ENCODE measurements at regions not wholly inside any gene's neighbourhood (a gene's known extent, or its start where the extent isn't known, plus 50 kb on each side); places are given as distances from the start of the nearest gene placed in this dataset.

DNA sequence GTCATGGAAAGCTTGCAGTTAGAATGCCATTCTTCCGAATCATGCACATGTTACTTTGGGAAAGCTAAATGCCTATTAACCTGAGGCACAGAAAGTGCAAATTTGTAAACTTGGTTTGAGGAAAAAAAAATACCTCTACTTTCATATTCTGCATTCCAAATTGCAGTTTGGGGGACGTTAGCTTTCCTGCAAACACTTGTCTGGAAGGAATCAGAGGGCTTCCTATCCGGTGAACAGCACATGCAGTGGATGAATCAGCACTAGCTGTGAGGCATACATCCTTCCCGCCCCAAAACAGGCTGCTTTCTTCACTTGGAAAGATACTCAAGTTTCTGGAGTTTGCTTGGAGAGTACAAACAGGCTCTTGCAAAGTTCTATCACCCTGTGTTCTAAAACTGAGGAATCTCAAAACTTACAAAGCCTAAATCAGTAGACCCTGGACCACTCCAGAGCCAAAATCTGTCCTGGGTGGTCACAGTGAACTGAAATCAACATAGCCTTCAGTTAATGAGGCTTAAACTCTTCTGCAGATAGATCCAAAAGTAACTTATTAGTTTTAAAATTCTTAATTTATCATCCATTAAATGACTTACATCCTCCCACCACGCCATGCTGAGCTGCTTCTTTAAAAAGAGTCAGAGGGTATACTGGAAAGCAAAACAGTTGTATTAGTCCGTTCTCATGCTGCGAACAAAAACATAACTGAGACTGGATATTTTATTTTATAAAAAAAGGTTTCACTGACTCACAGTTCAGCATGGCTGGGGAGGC lies 802.3 kb upstream of the ARGLU1 start:
- no peak for DNase-seq (ENCODE audit: low read depth)
- no peak overlapping the region for H3K4me3 ChIP-seq (ENCODE audit: control insufficient read depth, low read depth, low read length)
- no peak for TF ChIP-seq CTCF (IDR thresholded peaks at IDR 0.05; ENCODE audit: control insufficient read depth, insufficient read depth, low read depth, low read length, missing control alignments)

GRCh38 chr13:107367258-107367657 lies 799.3 kb upstream of the ARGLU1 start:
- no peak for DNase-seq (ENCODE audit: low read depth)
- H3K4me3 ChIP-seq (ENCODE audit: control insufficient read depth, low read depth, low read length), result no peak overlapping the region
- TF ChIP-seq CTCF (IDR thresholded peaks at IDR 0.05; ENCODE audit: control insufficient read depth, insufficient read depth, low read depth, low read length, missing control alignments), result no peak

DNA sequence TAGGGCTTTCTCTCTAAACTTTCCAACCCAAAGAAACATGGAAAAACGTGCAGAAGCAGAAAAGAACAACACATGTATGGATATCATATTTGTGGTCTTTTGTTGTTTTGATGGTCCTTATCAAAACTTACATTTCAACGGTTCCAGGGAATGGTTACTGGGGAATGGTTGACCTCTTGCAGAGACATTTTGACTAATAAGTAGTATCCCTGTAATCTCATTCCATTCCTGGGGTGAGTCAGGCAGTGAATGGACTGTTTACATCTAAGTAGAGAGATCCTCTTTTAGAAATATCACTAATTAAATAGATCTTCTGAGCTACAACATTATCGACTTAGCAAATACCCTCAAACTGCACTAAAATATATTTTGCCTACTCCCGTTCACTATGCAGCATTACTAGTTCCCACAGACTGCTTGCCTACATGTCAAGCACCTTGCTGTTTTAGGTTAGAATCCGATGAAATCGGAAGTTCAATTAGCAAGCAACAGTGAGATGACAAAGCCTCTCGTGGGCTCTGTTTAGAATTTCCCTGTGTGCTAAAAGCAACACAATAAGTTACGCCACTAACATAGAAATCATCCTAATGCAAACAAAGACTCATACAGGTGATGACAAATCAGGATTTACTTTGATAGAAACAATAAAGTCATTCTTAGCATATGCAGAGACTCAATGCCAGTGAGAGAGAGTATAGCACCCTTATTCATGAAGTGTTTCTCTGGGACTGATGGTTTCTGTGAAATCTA lies 797.7 kb upstream of the ARGLU1 start:
- DNase-seq (ENCODE audit: low read depth), result no peak
- H3K4me3 ChIP-seq (ENCODE audit: control insufficient read depth, low read depth, low read length), result no peak overlapping the region
- TF ChIP-seq CTCF (IDR thresholded peaks at IDR 0.05; ENCODE audit: control insufficient read depth, insufficient read depth, low read depth, low read length, missing control alignments), result no peak

- no peak for DNase-seq (ENCODE audit: low read depth)
- no peak for TF ChIP-seq CTCF (IDR thresholded peaks at IDR 0.05; ENCODE audit: control insufficient read depth, insufficient read depth, low read depth, low read length, missing control alignments)
- no peak overlapping the region for H3K4me3 ChIP-seq (ENCODE audit: control insufficient read depth, low read depth, low read length)
These were observed 796.7 kb upstream of the ARGLU1 start for GRCh38 chr13:107364658-107365057.

DNA sequence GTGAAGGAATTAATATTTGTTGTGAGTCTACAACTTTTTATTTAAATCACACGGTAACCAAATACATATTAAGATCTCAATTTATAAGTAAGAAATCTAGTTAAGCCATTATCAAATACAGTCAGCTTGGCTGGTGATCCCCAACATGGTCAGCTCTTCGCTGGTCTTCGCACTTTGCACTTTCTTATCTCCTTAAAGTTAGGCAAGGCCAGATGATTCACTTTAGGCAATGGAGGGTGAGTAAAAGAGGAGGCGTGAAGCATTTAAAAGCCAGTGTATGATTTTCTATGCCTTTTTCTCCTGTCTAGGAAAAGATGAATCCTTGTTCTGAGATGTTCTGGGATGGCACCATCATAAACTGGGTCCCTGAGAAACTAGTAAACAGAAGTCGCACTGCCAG lies 793.7 kb upstream of the ARGLU1 start:
- H3K4me3 ChIP-seq (ENCODE audit: control insufficient read depth, low read depth, low read length), result no peak overlapping the region
- TF ChIP-seq CTCF (IDR thresholded peaks at IDR 0.05; ENCODE audit: control insufficient read depth, insufficient read depth, low read depth, low read length, missing control alignments), result no peak
- no peak for DNase-seq (ENCODE audit: low read depth)

- TF ChIP-seq CTCF (IDR thresholded peaks at IDR 0.05; ENCODE audit: control insufficient read depth, insufficient read depth, low read depth, low read length, missing control alignments), result no peak
- no peak for DNase-seq (ENCODE audit: low read depth)
- H3K4me3 ChIP-seq (ENCODE audit: control insufficient read depth, low read depth, low read length), result no peak overlapping the region
These were observed 792.1 kb upstream of the ARGLU1 start for GRCh38 chr13:107360010-107360409.
